ENCODE measurements at regions not wholly inside any gene's neighbourhood (a gene's known extent, or its start where the extent isn't known, plus 50 kb on each side); places are given as distances from the start of the nearest gene placed in this dataset.

DNA sequence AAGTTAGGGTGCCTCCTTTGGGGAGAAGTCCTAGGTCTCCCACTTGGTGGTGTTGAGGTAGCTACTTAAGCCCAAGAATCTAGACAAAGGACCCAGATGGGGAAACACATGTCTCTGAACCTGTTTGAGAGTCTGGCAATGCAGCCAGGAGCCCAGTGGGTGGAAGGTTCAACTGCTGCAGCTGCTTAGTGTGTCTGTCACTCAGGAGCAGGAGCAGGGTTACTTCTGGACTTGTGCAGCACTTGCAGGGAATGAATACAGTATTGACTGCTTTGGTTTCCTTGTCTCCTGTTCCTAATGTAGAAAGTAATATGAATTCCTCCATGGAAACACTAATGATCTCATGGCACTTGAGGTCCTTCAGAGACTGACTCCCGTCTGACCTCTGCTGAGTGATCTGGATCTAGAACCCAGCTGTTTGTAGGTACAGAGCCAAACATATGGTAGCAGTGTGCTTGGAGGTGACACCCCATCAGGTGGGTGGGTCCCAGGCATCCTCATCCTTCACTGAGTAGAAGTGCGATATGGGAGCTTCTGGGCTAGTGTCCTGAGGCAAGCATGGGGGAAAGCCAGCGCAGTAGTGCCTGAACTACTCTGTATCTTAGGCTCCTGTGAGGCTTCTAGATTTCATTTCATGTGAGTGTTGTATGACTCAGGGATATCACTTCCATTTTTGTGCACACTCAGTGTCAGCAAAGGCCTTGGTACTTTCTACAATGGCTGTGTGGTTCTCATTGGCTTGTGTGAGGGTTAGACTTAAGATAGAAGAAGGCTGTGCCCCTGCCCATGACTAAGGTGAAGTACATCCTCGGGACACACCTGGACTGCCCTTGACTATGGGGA lies 85.0 kb upstream of the WDR1 start:
- H4K20me1 ChIP-seq (ENCODE audit: insufficient read depth, low read length): no peaks in the 10 kb centered on the region
- no peak for DNase-seq (ENCODE audit: insufficient read length, low spot score, missing footprints)
- H3K27ac ChIP-seq (ENCODE audit: low read depth, low read length): no peak overlapping the region
- no peak overlapping the region for H3K4me2 ChIP-seq (ENCODE audit: insufficient read depth, low read length)
- H3K36me3 ChIP-seq (ENCODE audit: insufficient read depth, low read length): no peaks in the 10 kb centered on the region
- TF ChIP-seq, protein P1, sequence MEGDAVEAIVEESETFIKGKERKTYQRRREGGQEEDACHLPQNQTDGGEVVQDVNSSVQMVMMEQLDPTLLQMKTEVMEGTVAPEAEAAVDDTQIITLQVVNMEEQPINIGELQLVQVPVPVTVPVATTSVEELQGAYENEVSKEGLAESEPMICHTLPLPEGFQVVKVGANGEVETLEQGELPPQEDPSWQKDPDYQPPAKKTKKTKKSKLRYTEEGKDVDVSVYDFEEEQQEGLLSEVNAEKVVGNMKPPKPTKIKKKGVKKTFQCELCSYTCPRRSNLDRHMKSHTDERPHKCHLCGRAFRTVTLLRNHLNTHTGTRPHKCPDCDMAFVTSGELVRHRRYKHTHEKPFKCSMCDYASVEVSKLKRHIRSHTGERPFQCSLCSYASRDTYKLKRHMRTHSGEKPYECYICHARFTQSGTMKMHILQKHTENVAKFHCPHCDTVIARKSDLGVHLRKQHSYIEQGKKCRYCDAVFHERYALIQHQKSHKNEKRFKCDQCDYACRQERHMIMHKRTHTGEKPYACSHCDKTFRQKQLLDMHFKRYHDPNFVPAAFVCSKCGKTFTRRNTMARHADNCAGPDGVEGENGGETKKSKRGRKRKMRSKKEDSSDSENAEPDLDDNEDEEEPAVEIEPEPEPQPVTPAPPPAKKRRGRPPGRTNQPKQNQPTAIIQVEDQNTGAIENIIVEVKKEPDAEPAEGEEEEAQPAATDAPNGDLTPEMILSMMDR (IDR thresholded peaks at IDR 0.05; ENCODE audit: extremely low read depth, low read depth, low read length): no peak
- H2AFZ ChIP-seq (ENCODE audit: low read length): no peak overlapping the region
- H3K4me3 ChIP-seq (ENCODE audit: insufficient read depth, low read length): no peak overlapping the region
- no peaks in the 10 kb centered on the region for H3K4me1 ChIP-seq (ENCODE audit: insufficient read depth, low read length)
- H3K79me2 ChIP-seq (ENCODE audit: insufficient read depth, low read length): no peaks in the 10 kb centered on the region
- H3K27me3 ChIP-seq (ENCODE audit: insufficient read depth, low read length): no peaks in the 10 kb centered on the region
- H3K9me3 ChIP-seq (ENCODE audit: low read depth, low read length): no peaks in the 10 kb centered on the region

DNA sequence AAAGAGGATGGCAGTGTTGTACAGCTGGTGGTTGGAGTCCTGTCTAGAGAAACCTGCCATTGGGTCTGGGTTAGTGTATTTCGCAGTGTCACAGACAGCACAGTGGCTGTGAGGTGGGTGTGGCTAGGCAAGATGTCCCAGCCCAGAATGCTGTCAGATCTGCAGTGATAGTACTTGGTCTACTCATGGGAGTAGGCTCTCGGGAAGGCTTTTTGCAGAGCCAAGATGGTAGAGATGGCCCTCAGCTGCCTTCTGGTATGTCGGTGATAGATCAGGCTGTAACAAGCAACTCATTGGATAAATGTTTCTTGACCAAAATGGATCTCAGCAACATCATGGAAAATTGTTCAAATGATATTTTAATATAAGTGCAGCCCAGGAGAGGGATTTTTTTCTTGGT lies 84.3 kb upstream of the WDR1 start:
- H3K36me3 ChIP-seq (ENCODE audit: insufficient read depth, low read length): no peaks in the 10 kb centered on the region
- no peaks in the 10 kb centered on the region for H3K27me3 ChIP-seq (ENCODE audit: insufficient read depth, low read length)
- no peaks in the 10 kb centered on the region for H3K9me3 ChIP-seq (ENCODE audit: low read depth, low read length)
- no peak for DNase-seq (ENCODE audit: insufficient read length, low spot score, missing footprints)
- no peak overlapping the region for H3K4me2 ChIP-seq (ENCODE audit: insufficient read depth, low read length)
- H2AFZ ChIP-seq (ENCODE audit: low read length): no peak overlapping the region
- H3K27ac ChIP-seq (ENCODE audit: low read depth, low read length): no peak overlapping the region
- H3K79me2 ChIP-seq (ENCODE audit: insufficient read depth, low read length): no peaks in the 10 kb centered on the region
- no peaks in the 10 kb centered on the region for H4K20me1 ChIP-seq (ENCODE audit: insufficient read depth, low read length)
- TF ChIP-seq, protein P1 (IDR thresholded peaks at IDR 0.05; ENCODE audit: extremely low read depth, low read depth, low read length): no peak
- H3K4me1 ChIP-seq (ENCODE audit: insufficient read depth, low read length): no peaks in the 10 kb centered on the region
- H3K4me3 ChIP-seq (ENCODE audit: insufficient read depth, low read length): no peak overlapping the region

DNA sequence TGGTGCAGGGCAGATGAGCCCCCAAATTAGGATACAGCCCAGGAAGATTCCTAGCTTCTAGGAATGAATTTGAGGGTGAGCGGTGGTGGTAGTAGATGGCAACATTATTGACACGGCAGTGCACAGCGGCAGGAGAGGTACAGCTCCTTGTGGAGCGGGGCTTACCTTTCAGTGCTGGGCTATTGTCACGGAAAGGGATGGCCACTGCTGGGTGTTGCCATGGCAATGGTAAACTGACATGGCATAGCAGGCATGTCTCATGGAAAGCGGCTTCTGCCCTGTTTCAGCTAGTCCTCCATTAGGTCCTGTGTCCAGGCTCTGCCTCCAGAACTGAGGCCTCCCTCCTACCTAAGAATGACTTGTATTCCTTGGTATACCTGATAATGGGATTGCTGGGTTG lies 81.8 kb upstream of the WDR1 start:
- no peaks in the 10 kb centered on the region for H3K9me3 ChIP-seq (ENCODE audit: low read depth, low read length)

DNA sequence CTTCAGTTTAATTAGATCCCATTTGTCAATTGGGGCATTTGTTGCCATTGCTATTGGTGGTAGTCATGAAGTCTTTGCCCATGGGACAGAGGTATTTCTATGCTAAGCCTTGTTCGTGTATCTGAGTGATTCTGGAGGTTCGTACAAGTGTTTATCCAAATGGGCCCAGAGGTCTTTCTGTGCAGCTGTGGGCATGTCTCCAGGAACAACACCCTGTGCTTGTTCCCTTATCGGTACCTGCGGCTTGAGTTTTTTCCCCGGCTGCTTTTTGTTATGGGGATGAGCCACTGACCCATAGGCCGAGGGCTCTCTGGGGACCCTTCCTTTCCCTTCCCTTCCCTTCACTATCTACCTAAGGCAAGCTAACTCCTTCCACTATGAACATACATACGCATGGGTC lies 81.4 kb upstream of the WDR1 start:
- Histone ChIP-seq H3K4me2 (ENCODE audit: insufficient read depth, low read length) (no peak overlapping the region), H3K4me3 (ENCODE audit: insufficient read depth, low read length) (no peak overlapping the region), H3K27ac (ENCODE audit: low read depth, low read length) (no peak overlapping the region), H3K27me3 (ENCODE audit: insufficient read depth, low read length) (no peaks in the 10 kb centered on the region), H2AFZ (ENCODE audit: low read length) (no peak overlapping the region), H4K20me1 (ENCODE audit: insufficient read depth, low read length) (no peaks in the 10 kb centered on the region), H3K9me3 (ENCODE audit: low read depth, low read length) (no peaks in the 10 kb centered on the region), H3K79me2 (ENCODE audit: insufficient read depth, low read length) (no peaks in the 10 kb centered on the region), H3K4me1 (ENCODE audit: insufficient read depth, low read length) (no peaks in the 10 kb centered on the region), H3K36me3 (ENCODE audit: insufficient read depth, low read length) (no peaks in the 10 kb centered on the region)
- no peak for DNase-seq (ENCODE audit: insufficient read length, low spot score, missing footprints)
- TF ChIP-seq, protein P1 (IDR thresholded peaks at IDR 0.05; ENCODE audit: extremely low read depth, low read depth, low read length): no peak

More for the DNA sequence above, 81.8 kb upstream of the WDR1 start:
- Histone ChIP-seq H2AFZ (ENCODE audit: low read length) (no peak overlapping the region), H3K27ac (ENCODE audit: low read depth, low read length) (no peak overlapping the region), H3K4me1 (ENCODE audit: insufficient read depth, low read length) (no peaks in the 10 kb centered on the region), H4K20me1 (ENCODE audit: insufficient read depth, low read length) (no peaks in the 10 kb centered on the region), H3K36me3 (ENCODE audit: insufficient read depth, low read length) (no peaks in the 10 kb centered on the region), H3K4me2 (ENCODE audit: insufficient read depth, low read length) (no peak overlapping the region), H3K27me3 (ENCODE audit: insufficient read depth, low read length) (no peaks in the 10 kb centered on the region), H3K79me2 (ENCODE audit: insufficient read depth, low read length) (no peaks in the 10 kb centered on the region), H3K4me3 (ENCODE audit: insufficient read depth, low read length) (no peak overlapping the region)
- no peak for DNase-seq (ENCODE audit: insufficient read length, low spot score, missing footprints)
- TF ChIP-seq, protein P1 (IDR thresholded peaks at IDR 0.05; ENCODE audit: extremely low read depth, low read depth, low read length): no peak

Measured in osteoblast (primary cell).